ENCODE measurements at regions not wholly inside any gene's neighbourhood (a gene's known extent, or its start where the extent isn't known, plus 50 kb on each side); places are given as distances from the start of the nearest gene placed in this dataset.

DNA sequence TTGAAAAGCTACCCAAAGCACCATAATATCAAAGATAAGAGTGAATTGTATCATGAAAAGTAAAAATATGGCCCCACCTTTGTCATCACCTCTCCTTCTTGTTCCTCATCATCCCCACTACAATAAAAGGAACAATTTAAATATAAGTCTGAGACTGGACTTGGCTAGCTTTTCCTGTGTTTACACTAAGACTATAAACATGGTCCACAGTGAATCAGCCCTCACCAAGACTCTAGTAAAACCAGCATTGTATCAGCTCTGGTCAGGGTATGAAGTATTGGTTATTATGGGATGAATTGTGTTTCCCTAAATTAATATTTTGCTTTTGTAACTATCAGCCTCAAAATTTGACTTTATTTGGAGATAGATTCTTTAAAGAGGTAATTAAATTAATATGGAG is 105.4 kb downstream of the SLC25A46 start:
- CTCF ChIA-PET = no interaction called here
- Mint-ChIP-seq H3K36me3 (ENCODE audit: low read depth) (no peaks in the 10 kb centered on the region), H3K9me3 (peaks cover 4% of the 10 kb centered on the region), H3K27me3 (ENCODE audit: low read depth) (peaks cover 5% of the 10 kb centered on the region), H3K4me3 (no peak overlapping the region), H3K4me1 (ENCODE audit: low read depth) (no peaks in the 10 kb centered on the region), H3K27ac (no peak overlapping the region)
- intact Hi-C loops (cut with micrococcal nuclease) = no loop called here
- DNase-seq = no peak

DNA sequence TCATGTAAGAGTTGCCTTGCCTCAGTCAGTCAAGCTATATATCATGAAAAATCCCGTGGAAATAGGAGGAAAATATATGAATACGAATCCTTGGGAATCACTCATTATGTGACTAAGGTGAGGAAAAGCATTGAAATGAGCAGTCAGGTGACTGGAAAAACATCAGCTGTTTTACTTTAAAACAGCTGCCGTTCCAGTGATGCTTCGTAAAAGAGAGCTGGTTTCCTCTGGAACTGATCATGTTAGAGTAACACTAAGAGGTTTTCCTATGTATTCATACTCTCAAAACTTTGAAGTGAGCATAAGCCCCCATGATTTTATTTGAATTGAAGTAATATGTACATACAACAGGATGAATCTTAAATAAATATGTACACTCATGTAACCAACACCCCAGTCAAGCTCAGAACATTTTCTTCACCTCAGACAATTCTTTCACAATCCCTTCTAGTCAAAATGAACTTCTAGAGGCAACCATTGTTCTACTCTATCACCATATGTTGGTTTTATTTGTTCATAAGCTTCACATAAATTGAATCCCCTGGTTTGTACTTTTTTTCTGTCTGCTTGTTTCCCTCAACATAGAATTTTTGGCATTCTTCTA is 107.7 kb downstream of the SLC25A46 start:
- DNase-seq = no peak
- Mint-ChIP-seq H3K4me3 (no peak overlapping the region), H3K36me3 (ENCODE audit: low read depth) (no peaks in the 10 kb centered on the region), H3K27me3 (ENCODE audit: low read depth) (peaks cover 2% of the 10 kb centered on the region), H3K4me1 (ENCODE audit: low read depth) (no peaks in the 10 kb centered on the region), H3K27ac (no peak overlapping the region), H3K9me3 (peaks cover 8% of the 10 kb centered on the region)
- CTCF ChIA-PET = no interaction called here
- intact Hi-C loops (cut with micrococcal nuclease) = no loop called here

DNA sequence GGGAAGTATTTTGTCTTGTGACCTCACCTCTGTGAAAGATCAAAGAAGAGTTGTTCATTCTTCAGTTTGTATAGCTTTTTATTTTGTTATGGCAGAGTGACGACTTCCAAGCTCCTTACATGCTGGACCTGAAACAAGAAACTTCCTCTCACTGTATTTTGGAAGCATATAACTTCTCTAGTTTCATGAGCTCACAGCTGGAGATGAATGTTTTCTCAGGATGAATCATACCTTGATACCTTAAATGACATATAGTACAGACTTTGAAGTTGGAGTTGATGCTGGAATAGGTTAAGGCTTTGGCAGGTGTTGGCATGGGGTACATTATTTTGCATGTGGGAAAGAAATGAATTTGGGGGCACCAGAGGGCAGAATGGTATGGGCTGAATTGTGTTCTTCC is 112.5 kb downstream of the SLC25A46 start:
- Mint-ChIP-seq H3K9me3 (peaks cover 8% of the 10 kb centered on the region), H3K36me3 (ENCODE audit: low read depth) (no peaks in the 10 kb centered on the region), H3K27me3 (ENCODE audit: low read depth) (peaks cover 5% of the 10 kb centered on the region), H3K27ac (no peak overlapping the region), H3K4me3 (no peak overlapping the region), H3K4me1 (ENCODE audit: low read depth) (no peaks in the 10 kb centered on the region)
- CTCF ChIA-PET = interaction anchor here (0.5 kb wide), 1 partner anchor 204 kb away, joined by 5 read pairs; no protein-coding TSS in a partner anchor
- no peak for DNase-seq
- intact Hi-C loops (cut with micrococcal nuclease) = no loop called here

GRCh38 chr5:110852053-110852452 is 113.2 kb downstream of the SLC25A46 start:
- no peak overlapping the region for H3K27ac Mint-ChIP-seq
- CTCF ChIA-PET = no interaction called here
- intact Hi-C loops (cut with micrococcal nuclease) = no loop called here

DNA sequence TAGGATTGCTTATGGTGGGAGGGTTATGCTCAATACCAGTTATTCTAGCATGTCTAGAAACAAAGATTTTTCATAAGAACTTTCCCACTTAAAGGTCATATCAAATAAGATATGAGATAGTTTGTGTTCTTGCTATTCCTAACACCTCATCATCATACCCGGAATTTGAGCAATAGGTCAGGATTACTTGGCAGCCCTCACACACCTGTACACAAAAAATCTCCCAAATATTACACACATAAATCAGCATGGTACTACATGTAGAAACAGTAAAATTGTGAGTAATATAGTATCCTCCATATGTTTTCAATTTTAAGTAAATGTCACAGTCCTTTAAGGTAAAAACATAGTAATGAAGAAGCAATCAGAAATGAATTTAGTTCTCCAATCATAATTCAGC is 113.7 kb downstream of the SLC25A46 start:
- Mint-ChIP-seq H3K9me3 (peaks cover 7% of the 10 kb centered on the region), H3K27ac (no peak overlapping the region), H3K36me3 (ENCODE audit: low read depth) (no peaks in the 10 kb centered on the region), H3K4me1 (ENCODE audit: low read depth) (no peaks in the 10 kb centered on the region), H3K27me3 (ENCODE audit: low read depth) (peaks cover 5% of the 10 kb centered on the region), H3K4me3 (no peak overlapping the region)
- intact Hi-C loops (cut with micrococcal nuclease) = no loop called here
- CTCF ChIA-PET = no interaction called here
- DNase-seq = no peak

More at GRCh38 chr5:110852053-110852452, 113.2 kb downstream of the SLC25A46 start:
- Mint-ChIP-seq H3K9me3 (peaks cover 7% of the 10 kb centered on the region), H3K4me1 (ENCODE audit: low read depth) (no peaks in the 10 kb centered on the region), H3K36me3 (ENCODE audit: low read depth) (no peaks in the 10 kb centered on the region), H3K4me3 (no peak overlapping the region), H3K27me3 (ENCODE audit: low read depth) (peaks cover 5% of the 10 kb centered on the region)
- no peak for DNase-seq

DNA sequence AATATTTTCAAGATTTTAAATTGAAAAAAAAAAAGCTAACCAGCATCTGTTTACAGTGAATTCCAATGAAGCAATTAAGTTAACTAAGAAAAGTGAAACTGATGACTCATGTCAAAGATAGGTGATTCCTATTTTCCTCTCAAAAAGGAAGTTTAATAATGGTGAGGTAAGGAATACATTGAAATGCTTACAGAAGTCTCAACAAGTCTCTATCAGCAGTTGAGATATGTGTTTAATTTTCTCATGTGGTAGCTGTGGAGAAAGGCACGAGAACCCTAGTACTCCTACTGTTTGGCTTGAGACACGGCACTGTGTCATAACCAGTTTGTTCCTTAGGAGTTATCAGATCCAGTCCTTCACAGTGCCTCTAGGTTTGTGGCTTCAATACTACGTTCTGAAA is 114.5 kb downstream of the SLC25A46 start:
- Mint-ChIP-seq H3K4me3 (no peak overlapping the region), H3K4me1 (ENCODE audit: low read depth) (no peaks in the 10 kb centered on the region), H3K9me3 (peaks cover 7% of the 10 kb centered on the region), H3K36me3 (ENCODE audit: low read depth) (no peaks in the 10 kb centered on the region), H3K27ac (no peak overlapping the region), H3K27me3 (ENCODE audit: low read depth) (peaks cover 5% of the 10 kb centered on the region)
- CTCF ChIA-PET = no interaction called here
- intact Hi-C loops (cut with micrococcal nuclease) = no loop called here
- DNase-seq = no peak

DNA sequence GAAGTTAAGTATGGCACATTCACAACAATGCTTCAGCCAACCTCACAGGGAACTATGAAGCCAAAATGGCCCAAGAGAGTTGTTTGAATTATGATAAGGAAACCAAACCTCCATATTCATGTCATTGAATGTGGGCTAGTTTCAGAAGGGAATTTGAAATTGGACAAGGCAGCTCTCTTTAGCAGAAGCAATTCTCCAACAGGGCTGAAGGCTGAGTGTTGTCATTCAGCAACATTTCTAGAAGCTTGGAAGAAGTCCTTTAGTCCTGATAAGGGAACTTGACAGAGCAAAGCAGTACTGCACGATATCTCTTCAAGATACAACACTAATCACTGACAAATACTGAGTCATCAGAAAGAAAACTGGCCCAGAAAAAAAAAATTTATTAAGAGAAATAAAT is 115.4 kb downstream of the SLC25A46 start:
- peaks cover 5% of the 10 kb centered on the region for H3K27me3 Mint-ChIP-seq (ENCODE audit: low read depth)
- intact Hi-C loops (cut with micrococcal nuclease) = no loop called here
- H3K27ac Mint-ChIP-seq = no peak overlapping the region
- H3K9me3 Mint-ChIP-seq = peaks cover 5% of the 10 kb centered on the region
- CTCF ChIA-PET = no interaction called here
- H3K4me3 Mint-ChIP-seq = no peak overlapping the region
- H3K36me3 Mint-ChIP-seq (ENCODE audit: low read depth) = no peaks in the 10 kb centered on the region
- DNase-seq = no peak
- H3K4me1 Mint-ChIP-seq (ENCODE audit: low read depth) = no peaks in the 10 kb centered on the region

- H3K36me3 Mint-ChIP-seq (ENCODE audit: low read depth) = no peaks in the 10 kb centered on the region
- peaks cover 10% of the 10 kb centered on the region for H3K27me3 Mint-ChIP-seq (ENCODE audit: low read depth)
- CTCF ChIA-PET = no interaction called here
- no peaks in the 10 kb centered on the region for H3K4me1 Mint-ChIP-seq (ENCODE audit: low read depth)
- intact Hi-C loops (cut with micrococcal nuclease) = no loop called here
- H3K27ac Mint-ChIP-seq = no peak overlapping the region
- DNase-seq = no peak
- no peaks in the 10 kb centered on the region for H3K9me3 Mint-ChIP-seq
- no peak overlapping the region for H3K4me3 Mint-ChIP-seq
Observed at GRCh38 chr5:110855961-110856360, 117.2 kb downstream of the SLC25A46 start.

- CTCF ChIA-PET = interaction anchor here (1.7 kb wide), 1 partner anchor 107 kb away, joined by 3 read pairs; no protein-coding TSS in a partner anchor
- intact Hi-C loops (cut with micrococcal nuclease) = loop anchor here (1.0 kb wide), 1 partner anchor 108 kb away; no protein-coding TSS in a partner anchor
- Mint-ChIP-seq H3K27me3 (ENCODE audit: low read depth) (peaks cover 11% of the 10 kb centered on the region), H3K9me3 (no peaks in the 10 kb centered on the region), H3K4me1 (ENCODE audit: low read depth) (no peaks in the 10 kb centered on the region), H3K4me3 (no peak overlapping the region), H3K36me3 (ENCODE audit: low read depth) (no peaks in the 10 kb centered on the region), H3K27ac (no peak overlapping the region)
- peak; percentile 19 for DNase-seq
Observed at GRCh38 chr5:110865400-110866094, 126.7 kb downstream of the SLC25A46 start.

- no peak overlapping the region for H3K4me3 Mint-ChIP-seq
- H3K4me1 Mint-ChIP-seq (ENCODE audit: low read depth) = no peaks in the 10 kb centered on the region
- CTCF ChIA-PET = no interaction called here
- no peak overlapping the region for H3K27ac Mint-ChIP-seq
- intact Hi-C loops (cut with micrococcal nuclease) = no loop called here
- H3K9me3 Mint-ChIP-seq = no peaks in the 10 kb centered on the region
- no peaks in the 10 kb centered on the region for H3K36me3 Mint-ChIP-seq (ENCODE audit: low read depth)
- peaks cover 4% of the 10 kb centered on the region for H3K27me3 Mint-ChIP-seq (ENCODE audit: low read depth)
- no peak for DNase-seq
Observed at GRCh38 chr5:110869927-110870326, 131.1 kb downstream of the SLC25A46 start.

DNA sequence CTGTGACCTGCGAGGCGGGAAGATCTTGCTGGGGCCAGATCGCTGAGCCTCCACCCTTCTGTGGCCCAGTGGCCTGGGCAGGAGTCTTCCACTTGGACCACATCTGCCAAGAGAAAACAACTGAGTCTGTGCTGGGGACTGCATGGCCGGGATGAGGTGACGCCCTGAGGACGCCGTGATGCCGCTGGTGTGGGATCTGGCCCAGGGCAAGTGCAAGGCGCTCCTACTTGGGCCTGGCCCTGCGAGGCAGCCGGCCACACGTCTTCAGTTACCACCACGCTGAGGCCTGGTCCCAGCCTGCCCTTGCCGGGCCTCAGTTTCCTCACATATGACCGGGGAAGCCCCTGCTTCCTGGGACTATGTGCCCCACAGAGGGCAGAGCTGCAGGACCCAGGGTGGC is 133.4 kb downstream of the SLC25A46 start:
- intact Hi-C loops (cut with micrococcal nuclease) = no loop called here
- CTCF ChIA-PET = no interaction called here
- DNase-seq = no peak
- no peaks in the 10 kb centered on the region for H3K9me3 Mint-ChIP-seq
- H3K27me3 Mint-ChIP-seq (ENCODE audit: low read depth) = no peaks in the 10 kb centered on the region
- no peak overlapping the region for H3K27ac Mint-ChIP-seq
- H3K4me1 Mint-ChIP-seq (ENCODE audit: low read depth) = no peaks in the 10 kb centered on the region
- H3K36me3 Mint-ChIP-seq (ENCODE audit: low read depth) = no peaks in the 10 kb centered on the region
- H3K4me3 Mint-ChIP-seq = no peak overlapping the region

DNA sequence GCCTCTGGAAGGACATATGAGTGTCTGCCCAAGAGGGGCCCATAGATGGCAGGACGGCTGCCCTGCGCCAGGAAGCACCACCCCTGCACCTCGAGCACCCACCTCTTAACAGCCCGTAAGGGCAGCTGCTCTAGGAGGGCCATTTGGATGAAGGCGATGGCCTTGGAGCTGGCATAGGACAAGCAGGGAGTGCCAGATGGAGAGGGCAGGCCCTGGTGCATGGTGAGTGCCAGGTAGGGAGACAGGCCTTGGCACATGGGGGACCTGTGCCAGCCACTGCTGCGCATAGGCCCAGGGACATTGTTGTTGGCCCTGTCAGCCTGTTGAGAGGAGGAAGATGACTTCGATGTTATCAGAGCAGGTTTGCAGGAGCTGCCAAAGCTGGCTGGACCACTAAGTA is 134.2 kb downstream of the SLC25A46 start:
- intact Hi-C loops (cut with micrococcal nuclease) = no loop called here
- H3K4me3 Mint-ChIP-seq = no peak overlapping the region
- H3K27ac Mint-ChIP-seq = no peak overlapping the region
- H3K4me1 Mint-ChIP-seq (ENCODE audit: low read depth) = no peaks in the 10 kb centered on the region
- H3K36me3 Mint-ChIP-seq (ENCODE audit: low read depth) = no peaks in the 10 kb centered on the region
- DNase-seq = no peak
- no peaks in the 10 kb centered on the region for H3K9me3 Mint-ChIP-seq
- H3K27me3 Mint-ChIP-seq (ENCODE audit: low read depth) = no peaks in the 10 kb centered on the region
- CTCF ChIA-PET = interaction anchor here (1.3 kb wide), 1 partner anchor 9 kb away, joined by 4 read pairs; no protein-coding TSS in a partner anchor

DNA sequence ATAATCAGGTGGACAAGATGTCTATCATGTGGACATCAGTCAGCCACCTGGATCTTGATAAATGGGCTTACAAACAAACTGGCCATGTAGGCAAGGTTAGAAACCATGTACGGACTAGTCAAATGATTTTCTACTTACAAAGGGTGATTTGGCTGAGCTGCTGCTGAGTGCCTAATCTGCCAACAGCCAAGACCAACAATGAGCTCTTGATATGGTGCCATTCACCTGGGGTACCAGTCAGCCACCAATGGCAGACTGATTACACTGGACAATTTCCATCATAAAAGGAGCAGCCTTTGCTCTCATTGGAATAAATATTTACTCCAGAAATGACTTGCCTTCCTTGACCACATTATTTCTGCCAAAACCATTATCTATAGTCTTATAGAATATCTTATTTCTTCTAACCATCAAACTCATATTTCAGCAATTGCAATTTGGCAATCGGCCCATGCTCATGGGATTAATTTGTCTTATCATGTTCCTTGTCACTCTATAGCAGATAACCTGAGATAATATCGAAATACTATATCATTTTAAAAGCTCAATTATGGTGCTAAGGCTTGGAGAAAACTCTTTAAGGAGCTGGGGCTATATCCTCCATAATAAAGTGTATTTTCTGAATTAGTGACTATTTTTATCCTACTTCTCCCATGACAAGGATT is 135.1 kb downstream of the SLC25A46 start:
- CTCF ChIA-PET = interaction anchor here (1.3 kb wide), 1 partner anchor 10 kb away, joined by 4 read pairs; no protein-coding TSS in a partner anchor
- intact Hi-C loops (cut with micrococcal nuclease) = no loop called here
- Mint-ChIP-seq H3K4me3 (no peak overlapping the region), H3K27ac (no peak overlapping the region), H3K4me1 (ENCODE audit: low read depth) (no peaks in the 10 kb centered on the region), H3K36me3 (ENCODE audit: low read depth) (no peaks in the 10 kb centered on the region), H3K9me3 (no peaks in the 10 kb centered on the region), H3K27me3 (ENCODE audit: low read depth) (no peaks in the 10 kb centered on the region)
- no peak for DNase-seq

Measured in activated naive CD4-positive, alpha-beta T cell treated with anti-CD3 and anti-CD28 coated beads for 36 hours (primary cell).